ENCODE measurements at regions not wholly inside any gene's neighbourhood (a gene's known extent, or its start where the extent isn't known, plus 50 kb on each side); places are given as distances from the start of the nearest gene placed in this dataset.

- intact Hi-C loops (cut with DNase I) = no loop called here
- no peak for DNase-seq (ENCODE audit: extremely low spot score)
- TF ChIP-seq POLR2AphosphoS5 (IDR thresholded peaks at IDR 0.05) (no peak), POLR2A (IDR thresholded peaks at IDR 0.05; ENCODE audit: low read depth) (no peak), CTCF (IDR thresholded peaks at IDR 0.05) (no peak), EP300 (IDR thresholded peaks at IDR 0.05) (no peak)
- no peak overlapping the region for H3K4me3 ChIP-seq
- H3K27ac ChIP-seq (replicated peaks in 1 of 4) = no peak overlapping the region
- H3K9me3 ChIP-seq = no peaks in the 10 kb centered on the region
- peaks cover 7 to 16% (median 13%) of the 10 kb centered on the region in 4 donors for H3K4me1 ChIP-seq
- H3K27me3 ChIP-seq = no peaks in the 10 kb centered on the region
- no peaks in the 10 kb centered on the region for H3K36me3 ChIP-seq
- 48% methylated on average over 6 of the region's 6 CpGs for WGBS
Measured at GRCh38 chr15:58307313-58307961, 124.4 kb upstream of the LIPC start.

GRCh38 chr15:58308742-58309355, 122.9 kb upstream of the LIPC start:
- TF ChIP-seq CTCF (IDR thresholded peaks at IDR 0.05) (no peak), EP300 (IDR thresholded peaks at IDR 0.05) (no peak), POLR2AphosphoS5 (IDR thresholded peaks at IDR 0.05) (no peak), POLR2A (IDR thresholded peaks at IDR 0.05; ENCODE audit: low read depth) (no peak)
- WGBS = 80% methylated on average over 2 of the region's 10 CpGs
- Histone ChIP-seq H3K27ac (replicated peaks in 1 of 4) (no peak overlapping the region), H3K36me3 (no peaks in the 10 kb centered on the region), H3K9me3 (no peaks in the 10 kb centered on the region), H3K4me3 (no peak overlapping the region), H3K4me1 (peaks cover 7 to 20% (median 14%) of the 10 kb centered on the region in 4 donors), H3K27me3 (no peaks in the 10 kb centered on the region)
- intact Hi-C loops (cut with DNase I) = no loop called here
- no peak for DNase-seq (ENCODE audit: extremely low spot score)

GRCh38 chr15:58309963-58310928, 121.5 kb upstream of the LIPC start:
- no peak for TF ChIP-seq POLR2A (IDR thresholded peaks at IDR 0.05; ENCODE audit: low read depth)
- TF ChIP-seq CTCF (IDR thresholded peaks at IDR 0.05) = no peak
- no peak for TF ChIP-seq POLR2AphosphoS5 (IDR thresholded peaks at IDR 0.05)
- no peak for TF ChIP-seq EP300 (IDR thresholded peaks at IDR 0.05)
- 89% methylated on average over 20 of the region's 20 CpGs for WGBS
- H3K36me3 ChIP-seq = no peaks in the 10 kb centered on the region
- H3K27ac ChIP-seq (replicated peaks in 1 of 4) = no peak overlapping the region
- DNase-seq (ENCODE audit: extremely low spot score) = no peak
- intact Hi-C loops (cut with DNase I) = no loop called here
- no peaks in the 10 kb centered on the region for H3K9me3 ChIP-seq
- no peaks in the 10 kb centered on the region for H3K27me3 ChIP-seq
- peaks cover 7 to 21% (median 16%) of the 10 kb centered on the region in 4 donors for H3K4me1 ChIP-seq
- H3K4me3 ChIP-seq = no peak overlapping the region

GRCh38 chr15:58311556-58311955, 120.2 kb upstream of the LIPC start:
- no peak for TF ChIP-seq POLR2A (IDR thresholded peaks at IDR 0.05; ENCODE audit: low read depth)
- TF ChIP-seq EP300 (IDR thresholded peaks at IDR 0.05) = no peak
- no peak for TF ChIP-seq POLR2AphosphoS5 (IDR thresholded peaks at IDR 0.05)
- no peak for TF ChIP-seq CTCF (IDR thresholded peaks at IDR 0.05)
- Histone ChIP-seq H3K9me3 (no peaks in the 10 kb centered on the region), H3K27me3 (no peaks in the 10 kb centered on the region), H3K36me3 (no peaks in the 10 kb centered on the region), H3K4me1 (peaks cover 7 to 21% (median 14%) of the 10 kb centered on the region in 4 donors), H3K27ac (replicated peaks in 1 of 4) (no peak overlapping the region), H3K4me3 (no peak overlapping the region)
- intact Hi-C loops (cut with DNase I) = no loop called here
- WGBS = 75% methylated on average over 4 of the region's 4 CpGs
- no peak for DNase-seq (ENCODE audit: extremely low spot score)
